ENCODE measurements at regions not wholly inside any gene's neighbourhood (a gene's known extent, or its start where the extent isn't known, plus 50 kb on each side); places are given as distances from the start of the nearest gene placed in this dataset.

- ChIA-PET POLR2A (no interaction called here), CTCF (interaction anchor here (1.4 kb wide), 1 partner anchor 102 kb away, joined by 4 read pairs; the partner anchor contains the start of gene THBS1)
- H3K27ac Mint-ChIP-seq, result no peak overlapping the region
- DNase-seq (ENCODE audit: low spot score) (no peak), ATAC-seq (no peak)
- H3K27me3 Mint-ChIP-seq (ENCODE audit: low read depth), result no peaks in the 10 kb centered on the region
- H3K4me1 Mint-ChIP-seq, result no peaks in the 10 kb centered on the region
- H3K4me3 Mint-ChIP-seq, result no peak overlapping the region
- no peak for TF ChIP-seq KAT7 (CRISPR knock-in tag; IDR thresholded peaks at IDR 0.05; ENCODE audit: borderline replicate concordance)
- TF ChIP-seq SMAD4 (CRISPR knock-in tag; IDR thresholded peaks at IDR 0.05), result no peak
- TF ChIP-seq ZNF263 (CRISPR knock-in tag; IDR thresholded peaks at IDR 0.05; ENCODE audit: low read depth), result no peak
- TF ChIP-seq GRHL2 (CRISPR knock-in tag; IDR thresholded peaks at IDR 0.05; ENCODE audit: insufficient replicate concordance, severe bottlenecking), result no peak
- TF ChIP-seq ZNF317 (CRISPR knock-in tag; IDR thresholded peaks at IDR 0.05; ENCODE audit: borderline replicate concordance, low read depth), result no peak
- TF ChIP-seq SP1 (CRISPR knock-in tag; conservative IDR thresholded peaks at IDR 0.05), result no peak
- no peak for TF ChIP-seq NFE2L1 (CRISPR knock-in tag; IDR thresholded peaks at IDR 0.05)
- TF ChIP-seq CDX4 (CRISPR knock-in tag; IDR thresholded peaks at IDR 0.05; ENCODE audit: borderline replicate concordance), result no peak
- no peak for TF ChIP-seq NFATC4 (CRISPR knock-in tag; IDR thresholded peaks at IDR 0.05)
- no peak for TF ChIP-seq TCF7 (CRISPR knock-in tag; IDR thresholded peaks at IDR 0.05; ENCODE audit: low read depth)
- no peak for TF ChIP-seq NFYB (CRISPR knock-in tag; conservative IDR thresholded peaks at IDR 0.05; ENCODE audit: low read depth)
- TF ChIP-seq ZBTB43 (CRISPR knock-in tag; IDR thresholded peaks at IDR 0.05), result no peak
- TF ChIP-seq ZMAT4 (CRISPR knock-in tag; IDR thresholded peaks at IDR 0.05), result no peak
- TF ChIP-seq NR3C1 (CRISPR knock-in tag; conservative IDR thresholded peaks at IDR 0.05; ENCODE audit: low read depth), result no peak
- no peak for TF ChIP-seq GTF2I (CRISPR knock-in tag; conservative IDR thresholded peaks at IDR 0.05)
- H3K36me3 Mint-ChIP-seq, result no peaks in the 10 kb centered on the region
- no peaks in the 10 kb centered on the region for H3K9me3 Mint-ChIP-seq
Observed at GRCh38 chr15:39478996-39479395, 101.9 kb upstream of the THBS1 start.

- H3K4me1 Mint-ChIP-seq, result peaks cover 4% of the 10 kb centered on the region
- no peaks in the 10 kb centered on the region for H3K27me3 Mint-ChIP-seq (ENCODE audit: low read depth)
- no peak overlapping the region for H3K4me3 Mint-ChIP-seq
- H3K27ac Mint-ChIP-seq, result no peak overlapping the region
- ATAC-seq, result no peak
- H3K9me3 Mint-ChIP-seq, result no peaks in the 10 kb centered on the region
- DNase-seq (ENCODE audit: low spot score), result no peak
- POLR2A ChIA-PET, result no interaction called here
- TF ChIP-seq ZMAT4 (CRISPR knock-in tag; IDR thresholded peaks at IDR 0.05), result no peak
- H3K36me3 Mint-ChIP-seq, result no peaks in the 10 kb centered on the region
- CTCF ChIA-PET, result no interaction called here
Observed at GRCh38 chr15:39479911-39480310, 101.0 kb upstream of the THBS1 start.

GRCh38 chr15:39482459-39482858 lies 98.4 kb upstream of the THBS1 start:
- Mint-ChIP-seq H3K4me1 (peaks cover 6% of the 10 kb centered on the region), H3K9me3 (no peaks in the 10 kb centered on the region), H3K36me3 (no peaks in the 10 kb centered on the region), H3K27ac (no peak overlapping the region), H3K27me3 (ENCODE audit: low read depth) (no peaks in the 10 kb centered on the region), H3K4me3 (no peak overlapping the region)
- ChIA-PET POLR2A (no interaction called here), CTCF (no interaction called here)
- ATAC-seq (no peak), DNase-seq (ENCODE audit: low spot score) (no peak)
- TF ChIP-seq NR2C2 (CRISPR knock-in tag; IDR thresholded peaks at IDR 0.05) (no peak), GRHL2 (CRISPR knock-in tag; IDR thresholded peaks at IDR 0.05; ENCODE audit: insufficient replicate concordance, severe bottlenecking) (no peak), E2F5 (CRISPR knock-in tag; IDR thresholded peaks at IDR 0.05) (no peak), ESRRA (CRISPR knock-in tag; IDR thresholded peaks at IDR 0.05; ENCODE audit: borderline replicate concordance) (no peak), TP53 (CRISPR knock-in tag; IDR thresholded peaks at IDR 0.05) (no peak)
